Suppressor macrophage treated with lipopolysaccharide for 1 hour (primary cell): ENCODE measurements at regions not wholly inside any gene's neighbourhood (a gene's known extent, or its start where the extent isn't known, plus 50 kb on each side); places are given as distances from the start of the nearest gene placed in this dataset.
"Not testable (repeated sequence)": the region's sequence is repeated elsewhere in the genome, so short reads cannot be mapped to it uniquely, and the experiment has no call there.

ENCODE experiments used
- DNase-seq, 3 donors: peaks; one replicate each; pipeline ENCODE4 v3.0.0-alpha.2; 2020 to 2022

GRCh38 chr3:152197451-152197850 lies 71.3 kb upstream of the MBNL1 start:
- DNase-seq: peak; percentile 39 to 75 (median 73)

- peak in 1 of 3 donors; percentile 47 for DNase-seq
Measured at GRCh38 chr3:152197937-152198336, 70.8 kb upstream of the MBNL1 start.

GRCh38 chr3:152198665-152199064 lies 70.1 kb upstream of the MBNL1 start:
- DNase-seq: no peak

GRCh38 chr3:152199102-152199840 lies 69.5 kb upstream of the MBNL1 start:
- DNase-seq: peak in 2 of 3 donors; percentile 58

- peak in 1 of 3 donors; percentile 55 for DNase-seq
Measured at GRCh38 chr3:152200476-152201420, 68.0 kb upstream of the MBNL1 start.

DNA sequence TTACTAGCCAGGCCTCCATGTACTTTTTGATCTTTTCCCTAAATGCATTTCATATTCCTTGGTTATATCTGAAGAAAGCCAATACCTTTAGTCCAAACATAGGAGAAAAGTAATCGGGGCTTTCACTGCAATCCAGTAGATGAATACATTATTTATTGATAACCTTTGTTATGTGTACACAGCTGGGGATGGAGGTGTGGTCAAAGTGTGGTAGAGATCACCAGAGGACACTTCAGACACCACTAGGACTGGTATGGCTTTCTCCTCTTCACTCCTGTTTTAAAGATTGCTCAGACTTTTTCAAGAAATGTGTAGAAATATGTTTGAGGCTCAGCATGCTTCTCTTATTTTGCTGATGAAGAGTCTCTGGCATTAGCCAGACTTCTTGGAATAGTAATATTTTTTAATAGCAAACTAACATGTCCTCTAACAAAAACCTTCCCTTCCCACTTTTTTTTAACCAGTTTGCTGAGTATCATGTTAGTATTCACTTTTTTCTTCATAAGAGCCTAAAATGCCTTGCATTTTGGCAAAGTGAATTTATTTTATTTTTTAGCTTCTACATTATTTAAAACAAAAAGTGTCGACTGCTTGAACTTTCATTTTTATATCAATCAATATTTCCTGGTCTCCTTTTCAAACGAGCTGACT lies 65.6 kb upstream of the MBNL1 start:
- DNase-seq: peak in 1 of 3 donors; percentile 24

GRCh38 chr3:152203652-152204051 lies 65.1 kb upstream of the MBNL1 start:
- no peak for DNase-seq

- peak in 2 of 3 donors; percentile 56 to 59 for DNase-seq
Measured at GRCh38 chr3:152204218-152204617, 64.5 kb upstream of the MBNL1 start.

- DNase-seq: peak; percentile 72 to 84 (median 79)
Measured at GRCh38 chr3:152205097-152205593, 63.6 kb upstream of the MBNL1 start.

GRCh38 chr3:152206243-152206760 lies 62.4 kb upstream of the MBNL1 start:
- DNase-seq: no peak

DNA sequence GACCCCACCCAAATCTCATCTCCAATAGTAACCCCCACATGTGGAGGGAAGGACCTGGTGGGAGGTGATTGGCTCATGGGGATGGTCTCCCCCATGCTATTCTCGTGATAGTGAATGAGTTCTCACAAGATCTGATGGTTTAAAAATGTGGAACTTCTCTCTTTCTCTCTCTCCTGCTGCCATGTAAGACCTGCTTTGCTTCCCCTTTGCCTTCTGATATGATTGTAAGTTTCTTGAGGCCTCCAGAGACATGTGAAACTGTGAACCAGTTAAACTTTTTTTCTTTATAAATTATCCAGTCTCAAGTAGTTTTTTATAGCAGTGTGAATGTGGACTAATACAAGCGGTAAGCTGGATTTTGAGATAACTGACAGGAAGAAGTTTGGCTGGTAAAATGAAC lies 60.3 kb upstream of the MBNL1 start:
- DNase-seq: no peak

DNA sequence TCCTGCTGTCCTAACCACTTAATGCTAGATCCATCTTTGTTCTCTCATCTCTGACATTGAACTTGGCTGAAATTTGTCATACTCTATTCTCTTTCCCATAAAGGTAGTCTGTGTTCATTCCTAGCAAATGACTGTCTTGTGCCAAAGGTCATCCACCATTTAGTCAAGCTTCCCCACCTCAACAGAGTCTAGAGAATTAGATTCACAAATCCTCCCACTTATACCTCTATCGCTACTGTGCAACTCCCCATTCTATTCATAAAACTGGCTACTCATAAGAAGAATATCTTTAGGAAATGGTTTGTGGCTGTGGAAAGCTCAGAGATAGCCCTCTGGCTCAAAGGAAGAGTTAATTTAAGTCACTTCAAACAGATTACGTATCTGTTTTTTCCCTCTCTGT lies 59.7 kb upstream of the MBNL1 start:
- DNase-seq: no peak

DNA sequence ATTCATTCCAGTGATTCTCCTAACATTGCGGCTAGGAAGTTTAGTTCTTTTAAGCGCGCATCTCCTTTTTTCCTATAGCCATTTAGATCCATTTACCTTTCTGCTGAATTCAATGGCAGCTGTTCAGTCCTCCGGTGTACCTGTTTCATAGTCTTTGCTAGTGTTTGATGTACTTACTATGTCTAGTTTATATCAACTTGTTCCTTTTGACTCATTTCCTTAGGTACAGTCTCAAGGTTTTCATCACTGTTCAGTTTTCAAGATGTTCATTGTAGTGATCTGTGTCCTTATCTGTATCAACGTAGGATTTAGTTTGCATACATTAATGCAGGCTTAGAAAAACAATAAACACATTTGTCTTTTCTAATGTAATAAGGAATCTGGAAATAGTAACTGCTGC lies 59.0 kb upstream of the MBNL1 start:
- no peak for DNase-seq

DNA sequence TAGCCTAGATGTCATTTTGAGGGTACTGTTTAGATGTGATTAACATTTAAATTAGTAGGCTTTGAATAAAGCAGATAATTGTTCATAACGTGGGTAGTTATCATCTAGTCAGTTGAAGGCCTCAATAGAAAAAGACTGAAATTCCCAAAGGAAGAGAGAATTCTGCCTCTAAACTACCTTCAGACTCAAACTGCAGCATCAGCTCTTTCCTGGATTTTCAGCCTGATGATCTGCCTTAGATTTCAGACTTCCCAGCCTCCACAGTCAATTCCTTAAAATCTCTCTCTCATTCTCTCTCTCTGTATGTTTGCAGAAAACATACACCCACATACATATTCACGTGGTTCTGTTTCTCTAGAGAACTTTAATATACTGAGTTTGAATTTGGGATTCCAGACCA lies 58.0 kb upstream of the MBNL1 start:
- no peak for DNase-seq

- no peak for DNase-seq
Measured at GRCh38 chr3:152211655-152212054, 57.1 kb upstream of the MBNL1 start.

DNA sequence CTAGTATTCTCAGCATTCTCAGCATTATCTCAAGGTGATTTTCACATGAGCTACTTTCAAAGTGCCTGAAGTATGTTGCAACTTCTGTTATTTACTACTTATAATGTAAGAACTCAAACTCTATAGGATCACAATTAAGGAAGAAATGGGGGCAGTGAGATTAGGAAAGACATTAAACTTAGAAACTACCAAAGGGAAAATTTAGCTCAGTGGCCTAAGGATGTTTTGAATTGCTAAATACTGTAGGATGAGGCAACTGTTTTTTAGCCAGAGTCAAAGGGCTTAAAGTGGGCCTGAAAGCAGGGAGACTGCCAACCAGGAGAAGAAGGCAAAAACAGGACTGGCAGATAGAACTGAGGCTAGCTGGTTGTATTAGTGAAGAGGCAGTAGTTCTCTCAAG lies 55.5 kb upstream of the MBNL1 start:
- DNase-seq: peak; percentile 53 to 75 (median 71)

DNA sequence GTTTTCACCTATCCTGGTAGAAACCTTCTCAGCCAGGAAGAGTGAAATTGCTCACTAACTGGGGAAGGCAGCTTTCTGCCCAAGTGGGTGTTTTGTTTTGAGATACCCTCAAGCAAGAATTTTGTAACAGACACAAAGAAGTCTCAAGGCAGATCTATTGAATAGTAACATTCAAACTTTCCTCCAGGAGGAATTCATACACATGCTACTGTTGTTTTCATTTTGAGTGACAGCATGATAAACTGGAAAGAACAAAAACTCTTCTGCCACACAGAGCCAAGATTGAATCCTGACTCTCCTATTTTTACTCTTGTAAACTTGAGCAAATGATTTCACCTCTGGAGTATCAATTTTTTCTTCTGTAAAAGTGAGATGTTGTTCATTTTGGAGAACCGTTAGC lies 54.8 kb upstream of the MBNL1 start:
- no peak for DNase-seq

DNA sequence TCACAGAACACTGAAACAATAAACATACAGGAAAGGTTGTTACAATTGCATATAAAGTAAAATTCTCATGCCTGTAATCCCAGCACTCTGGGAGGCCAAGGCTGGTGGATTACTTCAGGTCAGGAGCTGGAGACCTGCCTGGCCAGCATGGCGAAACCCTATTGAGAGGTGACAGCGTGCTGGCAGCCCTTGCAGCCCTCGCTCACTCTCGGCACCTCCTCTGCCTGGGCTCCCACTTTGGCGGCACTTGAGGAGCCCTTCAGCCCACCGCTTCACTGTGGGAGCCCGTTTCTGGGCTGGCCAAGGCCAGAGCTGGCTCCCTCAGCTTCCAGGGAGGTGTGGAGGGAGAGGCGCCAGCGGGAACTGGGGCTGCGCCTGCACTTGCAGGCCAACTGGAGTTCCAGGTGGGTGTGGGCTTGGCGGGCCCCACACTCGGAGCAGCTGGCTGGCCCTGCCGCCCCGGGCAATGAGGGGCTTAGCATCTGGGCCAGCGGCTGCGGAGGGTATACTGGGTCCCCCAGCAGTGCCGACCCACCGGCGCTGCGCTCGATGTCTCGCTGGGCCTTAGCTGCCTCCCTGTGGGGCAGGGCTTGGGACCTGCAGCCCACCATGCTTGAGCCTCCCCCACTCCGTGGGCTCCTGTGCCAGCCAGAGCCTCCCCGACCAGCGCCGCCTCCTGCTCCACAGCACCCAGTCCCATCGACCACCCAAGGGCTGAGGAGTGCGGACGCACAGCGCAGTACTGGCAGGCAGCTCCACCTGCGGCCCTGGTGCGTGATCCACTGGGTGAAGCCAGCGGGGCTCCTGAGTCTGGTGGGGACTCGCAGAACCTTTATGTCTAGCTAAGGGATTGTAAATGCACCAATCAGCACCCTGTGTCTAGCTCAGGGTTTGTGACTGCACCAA lies 51.5 kb upstream of the MBNL1 start:
- DNase-seq: not testable (repeated sequence)

GRCh38 chr3:152218602-152219001 lies 50.1 kb upstream of the MBNL1 start:
- DNase-seq: peak in 1 of 3 donors; percentile 50
